Nephron (organoid): ENCODE measurements at regions not wholly inside any gene's neighbourhood (a gene's known extent, or its start where the extent isn't known, plus 50 kb on each side); places are given as distances from the start of the nearest gene placed in this dataset.

Experiments
- H3K27ac Mint-ChIP-seq, 3 experiments: 2 replicates each; pipeline ENCODE4 v1.8.0; 2020; ENCODE audit warnings: mixed read lengths in 3 of 3, mild to moderate bottlenecking in 2 of 3, moderate library complexity in 1 of 3
- H3K27me3 Mint-ChIP-seq: 2 replicates; pipeline ENCODE4 v1.8.0; 2021; ENCODE audit warnings: low read depth, mild to moderate bottlenecking, moderate library complexity, mixed read lengths
- H3K36me3 Mint-ChIP-seq: 2 replicates; pipeline ENCODE4 v1.8.0; 2020; ENCODE audit warnings: low read depth, mixed read lengths
- H3K4me1 Mint-ChIP-seq: 2 replicates; pipeline ENCODE4 v1.8.0; 2020; ENCODE audit warnings: mixed read lengths
- H3K4me3 Mint-ChIP-seq, 3 experiments: 2 replicates each; pipeline ENCODE4 v1.8.0; 2020; ENCODE audit warnings: mild to moderate bottlenecking in 3 of 3, mixed read lengths in 3 of 3, moderate library complexity in 2 of 3
- H3K9me3 Mint-ChIP-seq: 2 replicates; pipeline ENCODE4 v1.8.0; 2020; ENCODE audit warnings: mixed read lengths
- TF ChIP-seq, protein P1 (sequence below), 3 experiments: fragments of 200-600 bp; sonication (generic); IDR thresholded peaks; one replicate each; pipeline ENCODE4 v1.5.0; 2021; ENCODE audit warnings: antibody characterized with exemption in 3 of 3; ENCODE audit not compliant: unreplicated experiment in 3 of 3

DNA sequence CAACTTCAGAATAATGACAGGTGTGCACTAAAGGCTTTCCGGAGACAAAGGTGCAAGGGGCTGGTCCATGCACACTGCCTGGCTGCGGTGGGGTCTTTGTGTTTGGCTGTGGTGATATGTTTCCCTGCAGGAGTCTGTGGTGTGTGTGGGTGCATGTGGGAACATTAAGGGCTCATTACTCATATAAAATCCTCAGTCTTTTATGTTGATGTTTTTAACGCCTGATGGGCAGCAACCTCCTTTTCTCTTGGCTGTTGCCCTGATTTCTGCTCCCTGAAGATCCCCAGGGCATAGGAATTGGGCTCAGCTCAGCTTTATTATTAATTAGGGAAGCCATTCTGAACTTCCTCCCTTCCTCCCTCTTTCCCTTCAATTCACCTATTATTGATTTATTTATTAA, 67.6 kb upstream of the SPAG17 start:
- Mint-ChIP-seq H3K4me3 (no peak overlapping the region), H3K27ac (peak overlapping the region in 1 of 3 experiments; percentile 26), H3K36me3 (no peaks in the 10 kb centered on the region), H3K9me3 (no peaks in the 10 kb centered on the region), H3K4me1 (peaks cover 75% of the 10 kb centered on the region), H3K27me3 (no peaks in the 10 kb centered on the region)
- TF ChIP-seq, protein P1, sequence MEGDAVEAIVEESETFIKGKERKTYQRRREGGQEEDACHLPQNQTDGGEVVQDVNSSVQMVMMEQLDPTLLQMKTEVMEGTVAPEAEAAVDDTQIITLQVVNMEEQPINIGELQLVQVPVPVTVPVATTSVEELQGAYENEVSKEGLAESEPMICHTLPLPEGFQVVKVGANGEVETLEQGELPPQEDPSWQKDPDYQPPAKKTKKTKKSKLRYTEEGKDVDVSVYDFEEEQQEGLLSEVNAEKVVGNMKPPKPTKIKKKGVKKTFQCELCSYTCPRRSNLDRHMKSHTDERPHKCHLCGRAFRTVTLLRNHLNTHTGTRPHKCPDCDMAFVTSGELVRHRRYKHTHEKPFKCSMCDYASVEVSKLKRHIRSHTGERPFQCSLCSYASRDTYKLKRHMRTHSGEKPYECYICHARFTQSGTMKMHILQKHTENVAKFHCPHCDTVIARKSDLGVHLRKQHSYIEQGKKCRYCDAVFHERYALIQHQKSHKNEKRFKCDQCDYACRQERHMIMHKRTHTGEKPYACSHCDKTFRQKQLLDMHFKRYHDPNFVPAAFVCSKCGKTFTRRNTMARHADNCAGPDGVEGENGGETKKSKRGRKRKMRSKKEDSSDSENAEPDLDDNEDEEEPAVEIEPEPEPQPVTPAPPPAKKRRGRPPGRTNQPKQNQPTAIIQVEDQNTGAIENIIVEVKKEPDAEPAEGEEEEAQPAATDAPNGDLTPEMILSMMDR (IDR thresholded peaks at IDR 0.05; ENCODE audit: unreplicated experiment in 3 of 3): no peak

DNA sequence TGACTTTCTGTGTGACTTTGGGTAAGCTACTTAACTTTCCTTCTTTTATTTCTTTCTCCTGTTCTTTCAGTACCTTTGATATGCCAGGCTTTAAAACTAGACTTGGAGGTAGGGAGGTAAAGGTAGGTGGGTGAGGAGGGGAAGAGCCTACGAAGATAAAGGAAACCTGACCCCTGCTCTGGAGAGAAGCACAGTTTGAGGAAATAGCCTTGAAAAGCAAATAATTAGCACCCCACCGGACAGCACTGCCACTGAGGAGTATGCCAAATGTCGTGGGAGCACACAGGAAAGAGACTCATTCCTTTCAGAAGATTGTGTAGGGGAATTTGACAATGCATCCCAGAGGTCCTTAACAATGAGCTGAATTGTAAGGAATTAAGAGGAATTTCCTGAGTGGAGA, 65.2 kb upstream of the SPAG17 start:
- Mint-ChIP-seq H3K27ac (peak overlapping the region in 2 of 3 experiments; percentile 40 to 83), H3K4me1 (peaks cover 74% of the 10 kb centered on the region), H3K4me3 (peak overlapping the region in 2 of 3 experiments; percentile 42 to 55), H3K9me3 (no peaks in the 10 kb centered on the region), H3K27me3 (no peaks in the 10 kb centered on the region), H3K36me3 (no peaks in the 10 kb centered on the region)
- TF ChIP-seq, protein P1 (IDR thresholded peaks at IDR 0.05; ENCODE audit: unreplicated experiment in 3 of 3): no peak

DNA sequence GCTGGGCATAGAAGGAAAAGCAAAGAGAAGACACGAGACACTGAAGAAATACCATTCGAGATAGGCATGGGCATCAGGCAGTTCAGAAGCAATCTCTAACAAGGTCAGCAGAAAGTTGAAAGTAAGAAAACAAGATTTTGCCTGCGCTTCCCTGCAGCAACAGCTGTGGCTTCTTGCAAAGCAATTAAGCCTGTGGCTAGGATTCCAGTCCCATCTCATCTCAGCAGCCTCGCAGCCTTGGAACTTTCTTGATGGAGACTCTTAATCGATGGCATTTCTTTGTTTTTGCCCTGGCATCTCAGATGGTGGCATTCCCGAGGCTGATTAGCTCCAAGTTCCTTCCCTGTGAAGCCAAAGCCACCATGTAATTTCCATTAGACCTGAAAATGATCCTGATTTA, 64.6 kb upstream of the SPAG17 start:
- no peaks in the 10 kb centered on the region for H3K9me3 Mint-ChIP-seq
- peaks cover 74% of the 10 kb centered on the region for H3K4me1 Mint-ChIP-seq
- H3K4me3 Mint-ChIP-seq: peak overlapping the region in 1 of 3 experiments; percentile 40
- H3K36me3 Mint-ChIP-seq: no peaks in the 10 kb centered on the region
- H3K27me3 Mint-ChIP-seq: no peaks in the 10 kb centered on the region
- H3K27ac Mint-ChIP-seq: peak overlapping the region; percentile 37 to 83 (median 44)
- TF ChIP-seq, protein P1 (IDR thresholded peaks at IDR 0.05; ENCODE audit: unreplicated experiment in 3 of 3): no peak

DNA sequence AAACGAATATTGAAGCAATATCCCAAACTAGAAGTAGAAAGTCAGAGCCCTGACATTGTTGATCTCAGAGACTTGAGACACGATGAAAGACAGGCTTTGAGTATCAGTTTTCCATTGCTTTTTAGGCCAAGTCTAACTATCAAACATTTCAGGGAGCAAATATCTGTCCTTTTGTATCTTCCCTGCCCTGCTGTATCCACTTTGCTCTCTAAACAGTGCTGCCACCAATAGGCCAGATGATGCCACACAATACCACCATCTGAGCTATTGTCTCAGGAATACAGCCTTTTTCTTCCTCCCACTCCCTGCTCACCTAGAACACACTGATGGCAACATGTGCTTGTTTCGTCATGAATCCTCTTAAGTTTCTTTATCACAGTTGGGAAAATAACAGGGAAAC, 62.6 kb upstream of the SPAG17 start:
- TF ChIP-seq, protein P1 (IDR thresholded peaks at IDR 0.05; ENCODE audit: unreplicated experiment in 3 of 3): peak; percentile 18 to 37 (median 37)
- Mint-ChIP-seq H3K36me3 (no peaks in the 10 kb centered on the region), H3K27ac (no peak overlapping the region), H3K9me3 (no peaks in the 10 kb centered on the region), H3K4me1 (peaks cover 63% of the 10 kb centered on the region), H3K27me3 (no peaks in the 10 kb centered on the region), H3K4me3 (no peak overlapping the region)

DNA sequence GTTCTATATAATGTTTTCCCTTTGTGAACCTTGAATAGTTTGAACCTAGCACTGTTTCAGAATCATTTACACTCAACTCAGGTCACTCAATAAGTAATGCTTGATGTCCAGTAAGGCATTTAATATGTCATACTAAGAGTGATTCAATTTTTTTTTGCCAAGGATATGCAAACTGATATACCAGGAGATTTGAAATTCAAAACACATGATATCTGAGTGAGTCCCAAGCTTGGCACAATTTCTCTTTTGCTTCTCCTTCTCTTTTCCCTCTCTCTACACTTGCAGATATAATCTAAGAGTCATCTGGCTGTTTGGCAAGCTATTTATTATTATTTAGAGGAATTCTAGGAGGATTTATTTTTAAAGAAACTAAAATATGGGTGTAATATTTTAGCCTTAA, 61.6 kb upstream of the SPAG17 start:
- TF ChIP-seq, protein P1 (IDR thresholded peaks at IDR 0.05; ENCODE audit: unreplicated experiment in 3 of 3): no peak
- no peak overlapping the region for H3K27ac Mint-ChIP-seq
- H3K9me3 Mint-ChIP-seq: no peaks in the 10 kb centered on the region
- peaks cover 56% of the 10 kb centered on the region for H3K4me1 Mint-ChIP-seq
- no peaks in the 10 kb centered on the region for H3K36me3 Mint-ChIP-seq
- no peaks in the 10 kb centered on the region for H3K27me3 Mint-ChIP-seq
- no peak overlapping the region for H3K4me3 Mint-ChIP-seq

DNA sequence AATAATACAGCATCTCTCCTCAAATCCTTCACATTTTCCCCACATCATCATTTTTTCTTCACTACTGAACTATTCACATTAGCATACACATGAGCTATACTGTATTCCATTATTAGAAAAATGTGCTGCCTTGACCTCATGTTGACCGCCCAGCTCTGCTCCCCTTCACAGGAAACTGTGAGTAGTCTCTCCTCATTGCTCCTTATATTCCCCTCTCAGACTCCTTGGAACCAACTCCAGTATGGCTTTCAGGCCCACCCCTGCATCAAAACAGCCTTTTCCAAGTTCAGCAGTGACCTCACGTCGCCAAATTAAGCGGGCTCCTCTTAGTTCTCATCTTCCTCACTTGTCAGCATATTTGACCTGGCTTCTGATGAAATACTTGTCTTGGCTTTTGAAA, 59.2 kb upstream of the SPAG17 start:
- Mint-ChIP-seq H3K4me3 (no peak overlapping the region), H3K36me3 (peaks cover 8% of the 10 kb centered on the region), H3K4me1 (peaks cover 39% of the 10 kb centered on the region), H3K9me3 (peaks cover 11% of the 10 kb centered on the region), H3K27ac (peak overlapping the region in 1 of 3 experiments; percentile 15), H3K27me3 (no peaks in the 10 kb centered on the region)
- TF ChIP-seq, protein P1 (IDR thresholded peaks at IDR 0.05; ENCODE audit: unreplicated experiment in 3 of 3): no peak
